Right hindlimb (tissue), 1 donor: ENCODE measurements at regions not wholly inside any gene's neighbourhood (a gene's known extent, or its start where the extent isn't known, plus 50 kb on each side); places are given as distances from the start of the nearest gene placed in this dataset.

Source experiments
- DNase-seq: peaks from one replicate; pipeline ENCODE4 v3.0.0-alpha.2; 2018

DNA sequence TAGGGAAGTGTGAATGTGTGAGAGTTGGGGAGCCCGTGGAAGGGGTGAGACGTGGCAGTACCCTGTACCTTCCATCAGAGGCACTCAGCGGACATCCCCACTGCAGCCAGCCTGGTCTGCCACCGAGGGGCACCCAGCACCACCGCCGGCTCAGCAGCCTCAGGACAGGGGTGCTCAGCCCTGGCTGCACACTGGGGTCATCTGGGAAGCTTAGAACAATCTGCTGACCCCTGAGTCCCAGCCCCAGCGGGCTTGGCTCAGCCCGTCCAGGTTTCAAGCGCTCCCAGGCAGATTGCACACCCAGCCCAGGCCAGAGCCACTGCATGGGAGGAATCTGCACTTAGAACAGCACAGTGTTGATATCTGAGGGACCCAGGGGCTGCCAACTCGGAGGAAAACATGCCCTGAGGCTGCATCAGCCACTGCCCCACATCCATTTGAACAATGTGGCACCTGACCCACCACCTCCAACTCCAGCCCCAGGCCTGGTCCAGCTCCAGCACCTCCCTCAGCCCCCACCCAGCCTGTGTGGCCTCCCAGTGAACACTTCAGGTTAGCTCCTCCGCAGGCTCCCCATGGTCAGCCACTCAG lies 147.1 kb upstream of the OTOS start:
- DNase-seq, result no peak

- DNase-seq, result no peak
Measured at GRCh38 chr2:240288087-240288521, 147.4 kb upstream of the GPC1 start.

DNA sequence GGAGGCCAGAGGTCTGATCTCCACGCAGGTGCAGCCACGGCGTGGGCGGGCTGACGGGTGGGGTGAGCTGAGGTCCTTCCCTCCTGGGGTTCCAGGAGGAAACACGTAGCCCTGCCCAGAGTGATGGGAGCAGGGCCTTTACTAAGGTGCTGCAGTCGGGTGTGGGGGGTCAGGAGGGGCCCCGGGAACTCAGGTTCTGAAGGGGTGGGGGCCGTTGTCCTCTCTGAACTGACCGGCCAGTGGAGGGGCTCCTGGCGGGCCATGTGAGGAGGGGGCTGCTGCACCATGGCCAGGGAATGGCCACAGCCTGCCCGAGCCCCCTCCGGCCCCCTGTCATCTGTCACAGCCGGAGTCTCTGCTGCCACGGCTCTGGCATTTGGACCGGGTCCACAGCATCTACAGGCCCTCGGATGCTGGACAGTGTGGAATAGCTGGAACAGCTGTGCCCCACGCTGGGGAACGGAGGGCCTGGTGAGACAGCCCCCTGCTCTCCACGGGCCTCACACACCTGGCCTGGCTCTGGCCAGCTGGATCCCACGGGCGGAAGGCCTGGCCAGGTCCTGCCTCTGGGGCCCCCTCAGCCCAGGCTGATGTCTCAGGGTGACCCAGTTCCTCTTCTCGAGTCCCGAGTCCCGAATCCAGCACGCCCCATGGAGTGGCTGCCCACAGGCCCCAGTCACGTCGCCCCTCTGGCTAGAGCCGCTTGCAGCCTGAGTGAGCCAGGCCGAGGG lies 145.6 kb upstream of the GPC1 start:
- no peak for DNase-seq

DNA sequence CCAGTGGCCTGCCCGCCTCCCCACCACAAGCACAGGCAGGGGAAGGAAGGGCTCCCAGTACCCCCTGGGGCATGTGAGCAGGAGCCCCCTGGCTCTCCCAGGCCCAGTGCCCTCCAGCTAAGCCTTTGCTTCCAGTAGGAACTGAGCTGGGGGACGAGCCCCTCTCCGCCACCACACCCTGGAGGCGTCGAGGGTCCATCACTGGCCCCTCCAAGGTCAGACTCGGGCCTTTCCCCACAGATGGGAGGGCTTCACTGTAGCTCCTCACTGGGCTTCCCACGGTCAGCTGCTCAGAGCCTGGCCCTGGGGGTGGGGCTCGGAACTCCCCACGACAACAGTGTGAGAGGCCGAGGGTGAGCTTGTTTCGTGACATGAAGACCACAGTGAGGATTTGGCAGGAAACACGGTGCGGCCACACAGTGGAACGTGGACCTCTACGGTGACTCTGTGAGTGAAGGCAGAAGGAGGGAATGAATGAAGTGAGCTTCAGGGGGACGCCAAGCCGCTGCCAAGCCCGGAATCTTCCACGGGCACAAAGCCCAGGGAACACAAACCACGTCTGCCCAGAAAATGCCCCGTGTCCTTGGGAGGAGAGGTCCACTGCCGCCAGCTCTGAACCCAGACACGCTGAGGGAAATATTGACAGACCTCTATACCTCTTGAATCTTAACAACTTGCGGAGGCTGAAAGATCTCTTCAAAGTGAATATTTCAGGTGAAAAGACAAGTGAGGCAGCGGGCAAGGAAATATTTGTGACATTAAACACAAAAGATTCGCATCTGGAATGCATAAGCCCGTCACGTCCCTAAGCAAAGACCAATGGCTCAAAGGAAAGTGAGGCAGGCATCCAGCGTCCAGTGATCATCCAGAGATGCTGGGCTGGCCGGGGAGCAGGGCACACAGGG lies 144.8 kb upstream of the GPC1 start:
- no peak for DNase-seq

DNA sequence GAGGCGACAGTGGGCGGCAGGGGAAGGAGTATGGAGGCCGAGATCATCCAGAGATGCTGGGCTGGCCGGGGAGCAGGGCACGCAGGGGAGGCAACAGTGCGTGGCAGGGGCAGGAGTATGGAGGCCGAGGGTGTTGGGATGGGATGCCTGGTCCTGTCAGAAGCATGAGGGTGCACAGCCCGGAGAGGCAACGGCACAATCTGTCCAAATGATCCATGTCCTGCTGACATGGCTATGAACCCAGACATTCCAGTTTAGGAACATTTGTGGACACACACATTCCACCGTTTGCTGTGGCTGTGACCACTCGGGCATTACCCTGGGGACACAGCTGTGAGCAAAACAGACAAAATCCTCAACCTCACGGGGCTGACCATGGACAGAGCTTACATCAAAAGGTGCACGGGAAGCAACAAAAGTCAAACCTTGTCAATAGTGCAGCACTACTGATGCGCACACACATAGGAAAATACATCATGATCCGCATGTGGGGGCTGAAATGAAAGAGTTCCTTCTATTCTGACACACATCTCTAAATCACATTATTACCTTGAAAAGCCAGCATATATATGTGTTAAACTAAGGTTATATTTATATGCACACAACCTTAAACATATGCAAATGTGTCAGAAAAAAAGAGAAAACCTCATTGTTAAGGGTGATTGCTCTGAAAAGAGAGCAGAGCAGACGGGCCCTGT lies 144.0 kb upstream of the GPC1 start:
- DNase-seq, result no peak

- no peak for DNase-seq
Measured at GRCh38 chr2:240292035-240292574, 143.4 kb upstream of the GPC1 start.

DNA sequence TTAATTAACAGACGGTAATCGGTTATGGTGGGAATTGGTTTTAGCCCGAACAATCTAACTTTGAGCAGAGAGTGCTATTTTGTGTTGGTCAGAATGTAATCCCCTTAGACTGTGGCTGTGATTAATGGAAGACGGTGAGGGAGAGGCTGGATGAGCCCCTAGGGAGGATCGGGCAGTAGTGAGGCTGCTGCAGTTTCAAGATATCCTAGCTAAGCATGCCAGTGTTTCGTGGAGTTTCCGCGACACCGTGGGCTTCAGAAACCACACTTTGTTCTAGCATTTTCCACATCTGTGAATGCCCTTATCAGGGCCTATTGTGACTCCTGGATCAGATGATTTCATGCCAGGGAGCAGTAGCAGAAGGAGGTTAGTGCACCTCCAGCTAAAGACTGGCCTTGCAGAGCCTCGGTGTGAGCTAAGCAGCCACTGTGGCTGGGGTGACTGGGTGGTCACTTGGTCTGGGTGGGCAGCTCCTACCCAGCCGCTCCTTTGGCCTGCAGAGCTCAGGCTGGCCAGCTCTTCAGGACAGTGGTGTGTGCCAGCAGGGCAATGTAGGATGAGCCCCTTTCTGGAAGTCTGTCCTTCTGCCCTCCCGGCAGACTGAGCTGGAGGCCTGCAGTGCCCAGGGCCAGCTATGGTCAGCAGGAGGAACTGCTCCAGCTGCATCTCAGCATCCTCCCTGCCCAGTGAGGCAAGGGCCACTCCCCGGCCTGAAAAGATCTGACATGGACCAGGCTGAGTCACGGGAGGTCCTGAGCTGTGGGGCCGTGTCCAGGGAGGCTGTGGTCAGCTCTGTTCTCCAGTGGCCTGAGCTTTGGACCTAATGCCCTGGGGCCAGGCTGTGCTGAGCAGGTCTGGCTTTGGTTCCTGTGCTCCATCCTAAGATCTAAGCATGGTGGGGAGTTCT lies 142.6 kb upstream of the GPC1 start:
- DNase-seq, result no peak

GRCh38 chr2:240293557-240294461 lies 141.7 kb upstream of the GPC1 start:
- peak; percentile 60 for DNase-seq

DNA sequence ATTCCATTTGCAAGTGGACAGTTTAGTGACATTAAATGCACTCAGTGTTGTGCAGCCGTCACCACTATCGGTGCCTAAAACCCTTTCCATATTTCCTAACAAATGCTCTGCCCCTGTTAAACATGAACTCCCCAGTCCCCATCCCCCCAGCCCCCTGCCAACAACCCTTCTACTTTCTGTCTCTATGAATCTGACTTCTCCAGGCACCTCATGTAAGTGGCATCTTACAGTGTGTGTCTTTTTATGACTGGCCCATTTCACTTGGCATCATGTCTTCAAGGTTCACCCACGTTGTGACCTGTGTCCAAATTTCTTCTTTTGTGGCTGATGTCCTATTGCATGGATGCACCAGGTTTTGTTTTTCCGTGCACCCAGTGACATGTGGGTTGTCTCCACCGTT lies 140.9 kb upstream of the GPC1 start:
- DNase-seq, result no peak

DNA sequence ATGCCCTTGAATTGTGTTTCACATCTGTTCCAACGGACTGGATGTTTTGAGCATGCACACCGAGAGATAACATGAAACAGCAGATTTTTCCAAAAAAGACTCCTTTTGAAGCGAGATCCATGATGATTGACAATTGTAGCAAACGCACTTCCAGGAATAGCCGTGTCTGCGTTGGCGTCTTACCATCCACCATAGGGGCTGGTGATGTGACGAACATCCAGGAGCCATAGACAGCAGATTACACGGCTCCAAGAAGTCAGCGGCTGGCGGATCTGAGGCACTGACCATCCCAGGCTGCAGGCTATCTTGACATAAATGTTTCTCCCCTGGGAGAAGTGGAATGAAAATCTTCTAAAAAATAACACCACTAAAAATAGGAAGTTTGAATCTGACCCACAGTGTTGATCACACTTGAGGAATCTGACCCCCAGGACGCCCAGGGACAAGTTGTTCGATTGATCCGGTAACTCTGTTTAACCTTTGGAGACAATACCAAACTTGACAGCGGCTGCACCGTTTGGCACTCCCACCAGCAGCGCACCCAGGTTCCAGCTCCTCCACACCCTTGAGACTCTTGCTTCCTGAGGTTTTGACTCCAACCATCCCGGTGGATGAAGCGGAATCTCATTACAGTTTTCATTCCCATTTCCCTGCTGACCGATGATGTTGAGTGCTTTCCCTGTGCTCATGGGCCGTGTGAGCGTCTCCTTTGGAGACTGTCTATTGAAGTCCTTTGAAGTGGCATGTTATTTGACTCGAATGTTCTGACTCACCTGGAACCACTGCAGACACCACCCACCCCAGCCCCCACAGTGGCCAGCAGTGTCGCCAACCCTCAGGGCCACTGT lies 140.0 kb upstream of the GPC1 start:
- no peak for DNase-seq

- no peak for DNase-seq
Measured at GRCh38 chr2:240296104-240296406, 139.4 kb upstream of the GPC1 start.

- DNase-seq, result no peak
Measured at GRCh38 chr2:240296476-240297255, 138.8 kb upstream of the GPC1 start.

- DNase-seq, result no peak
Measured at GRCh38 chr2:240297256-240298116, 138.0 kb upstream of the GPC1 start.

DNA sequence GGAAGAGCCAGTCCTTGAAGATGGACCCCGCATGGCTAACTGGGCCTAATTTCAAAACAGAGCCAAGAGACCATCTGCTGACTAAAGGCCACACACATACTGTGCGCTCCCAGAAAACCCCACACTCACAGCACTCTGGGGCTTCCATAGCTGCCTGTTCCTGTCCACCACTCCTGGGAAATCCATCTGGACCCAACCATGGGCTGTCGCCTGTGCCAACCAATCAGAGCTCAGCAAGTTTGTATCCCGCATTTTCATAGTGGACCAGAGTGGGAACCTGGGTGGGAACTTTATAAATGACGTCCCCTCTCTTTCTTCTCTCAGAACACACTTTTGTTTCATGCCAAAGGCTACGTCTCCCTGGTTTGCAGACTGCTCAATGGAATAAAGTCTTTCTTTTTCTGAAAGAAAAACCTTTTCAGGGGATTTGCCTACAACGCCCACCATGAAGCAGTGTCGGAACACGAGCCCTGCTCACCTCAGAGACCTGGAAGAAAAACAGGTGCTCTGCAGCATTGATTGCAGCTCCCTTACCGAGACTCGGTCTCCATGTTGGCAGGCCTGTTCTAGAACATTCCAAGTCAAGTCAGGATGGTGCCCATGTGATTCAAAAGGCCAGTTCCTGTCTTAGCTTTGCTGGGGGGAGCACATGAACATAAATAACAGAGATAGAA lies 137.2 kb upstream of the GPC1 start:
- DNase-seq, result no peak

DNA sequence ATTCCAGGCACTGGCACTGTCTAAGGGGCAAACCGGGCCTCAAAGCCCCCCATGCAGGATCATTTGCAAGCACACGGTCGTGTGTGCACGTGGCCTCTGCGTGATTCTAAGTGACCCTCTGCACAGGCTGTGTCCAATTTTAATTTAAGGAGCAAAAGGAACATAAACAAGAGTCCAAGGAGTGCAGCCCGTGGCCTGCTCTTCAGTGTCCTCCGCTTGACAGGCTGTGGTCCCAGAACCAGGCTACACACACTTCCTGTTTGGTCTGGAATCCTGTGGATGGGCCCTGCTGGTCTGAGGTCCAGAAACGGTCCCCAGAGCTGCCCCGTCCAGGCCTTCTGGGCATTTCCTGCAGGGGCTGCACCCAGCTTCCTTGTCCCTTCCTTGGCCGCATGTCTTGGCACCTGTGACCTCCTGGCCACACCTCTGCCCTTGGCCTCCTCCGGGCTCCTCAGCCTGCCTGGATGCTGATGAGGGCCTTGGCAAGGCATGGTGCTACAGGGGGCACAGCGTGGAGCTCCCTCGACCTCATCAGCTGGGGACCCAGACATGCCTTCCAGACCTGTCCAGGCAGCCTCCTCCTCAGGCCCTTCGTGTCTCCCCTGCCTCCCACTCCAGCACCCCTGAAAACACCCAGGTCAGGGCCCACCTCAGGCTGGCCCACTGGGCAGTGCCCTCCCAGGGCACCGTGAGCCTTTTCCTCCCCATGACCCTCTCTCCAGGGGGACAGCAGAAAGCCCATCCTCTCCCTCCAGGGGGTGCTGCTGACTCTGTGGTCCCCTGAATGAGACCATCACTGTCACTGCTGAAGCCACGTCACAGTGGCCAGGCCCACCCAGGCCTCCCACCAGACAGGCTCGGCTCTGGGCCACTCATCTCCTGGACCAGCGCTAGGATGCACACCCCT lies 136.4 kb upstream of the GPC1 start:
- DNase-seq, result no peak

- no peak for DNase-seq
Measured at GRCh38 chr2:240299710-240300068, 135.8 kb upstream of the GPC1 start.
